ENCODE measurements at regions not wholly inside any gene's neighbourhood (a gene's known extent, or its start where the extent isn't known, plus 50 kb on each side); places are given as distances from the start of the nearest gene placed in this dataset.
A peak's percentile ranks its signal among the peaks of the same experiment; 100 is the strongest.

- no peak for TF ChIP-seq CTCF (IDR thresholded peaks at IDR 0.05; ENCODE audit: low read depth, low read length)
- no peak for DNase-seq (ENCODE audit: extremely low read depth, low read depth)
Measured at GRCh38 chr21:25508364-25508763, 98.9 kb downstream of the MRPL39 start.

GRCh38 chr21:25507522-25507921, 99.8 kb downstream of the MRPL39 start:
- no peak for TF ChIP-seq CTCF (IDR thresholded peaks at IDR 0.05; ENCODE audit: low read depth, low read length)

GRCh38 chr21:25506887-25507286, 100.4 kb downstream of the MRPL39 start:
- DNase-seq (ENCODE audit: extremely low read depth, low read depth): peak; percentile 12
- no peak for TF ChIP-seq CTCF (IDR thresholded peaks at IDR 0.05; ENCODE audit: low read depth, low read length)

More at GRCh38 chr21:25507522-25507921, 99.8 kb downstream of the MRPL39 start:
- DNase-seq (ENCODE audit: extremely low read depth, low read depth): no peak

GRCh38 chr21:25506261-25506660, 101.0 kb downstream of the MRPL39 start:
- no peak for DNase-seq (ENCODE audit: extremely low read depth, low read depth)
- TF ChIP-seq CTCF (IDR thresholded peaks at IDR 0.05; ENCODE audit: low read depth, low read length): no peak

GRCh38 chr21:25503981-25504380, 103.3 kb downstream of the MRPL39 start:
- DNase-seq (ENCODE audit: extremely low read depth, low read depth): no peak
- TF ChIP-seq CTCF (IDR thresholded peaks at IDR 0.05; ENCODE audit: low read depth, low read length): no peak

- DNase-seq (ENCODE audit: extremely low read depth, low read depth): no peak
- no peak for TF ChIP-seq CTCF (IDR thresholded peaks at IDR 0.05; ENCODE audit: low read depth, low read length)
Measured at GRCh38 chr21:25501996-25502665, 105.2 kb downstream of the MRPL39 start.

- no peak for DNase-seq (ENCODE audit: extremely low read depth, low read depth)
- no peak for TF ChIP-seq CTCF (IDR thresholded peaks at IDR 0.05; ENCODE audit: low read depth, low read length)
Measured at GRCh38 chr21:25501462-25501861, 105.8 kb downstream of the MRPL39 start.

Measured in AG09319 (cell line).